ENCODE measurements at regions not wholly inside any gene's neighbourhood (a gene's known extent, or its start where the extent isn't known, plus 50 kb on each side); places are given as distances from the start of the nearest gene placed in this dataset.
"Not testable (repeated sequence)": the region's sequence is repeated elsewhere in the genome, so short reads cannot be mapped to it uniquely, and the experiment has no call there.

DNA sequence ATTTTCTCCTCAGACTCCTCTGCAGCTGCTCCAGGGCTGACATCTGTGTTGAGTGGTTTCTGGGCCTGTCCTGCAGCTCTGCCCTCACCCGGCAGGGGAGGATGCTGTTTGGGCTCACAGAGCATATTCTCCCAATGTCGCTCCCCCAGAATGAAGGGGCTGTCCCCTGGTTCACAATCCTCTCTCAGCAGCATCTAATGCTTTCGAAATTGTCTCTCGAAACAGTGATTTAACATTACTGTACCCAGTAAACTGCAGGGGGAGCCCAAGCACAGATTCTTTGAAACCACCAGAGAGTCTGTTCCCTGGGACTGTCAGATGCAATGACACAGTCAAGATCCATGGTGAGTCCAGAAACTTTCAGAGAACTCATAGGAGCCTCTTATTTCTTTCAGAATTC is 1135.2 kb downstream of the TMEM121 start:
- H3K4me3 ChIP-seq (ENCODE audit: low read length); H3K27me3 ChIP-seq (ENCODE audit: insufficient read depth, low read length): not testable (repeated sequence)

DNA sequence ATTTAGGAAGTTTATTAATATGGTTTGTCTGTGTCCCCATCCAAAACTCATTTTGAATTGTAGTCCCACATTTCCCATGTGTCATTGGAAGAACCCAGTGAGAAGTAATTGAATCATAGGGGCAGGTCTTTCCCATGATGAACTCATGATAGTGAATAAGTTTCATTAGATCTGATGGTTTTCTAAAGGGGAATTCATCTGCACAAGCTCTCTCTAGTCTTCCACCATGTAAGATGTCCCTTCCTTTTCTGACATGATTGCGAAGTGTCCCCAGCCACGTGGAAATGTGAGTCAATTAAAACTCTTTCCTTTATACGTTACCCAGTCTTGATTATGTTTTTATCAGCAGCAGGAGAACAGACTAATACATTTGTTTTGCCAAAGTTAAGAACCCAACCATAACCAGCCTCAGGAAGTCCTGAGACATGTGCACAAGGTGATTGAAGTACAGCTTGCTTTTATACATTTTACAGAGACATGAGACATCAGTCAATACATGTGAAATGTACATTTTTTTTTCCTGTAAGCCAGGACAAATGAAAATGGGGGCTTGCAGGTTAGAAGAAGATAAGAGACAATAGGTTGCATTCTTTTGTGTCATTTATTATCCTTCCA is 1136.7 kb downstream of the TMEM121 start:
- H2AFZ ChIP-seq (ENCODE audit: low read depth, low read length), result no peak overlapping the region
- no peaks in the 10 kb centered on the region for H3K9me3 ChIP-seq (ENCODE audit: low read length)
- no peaks in the 10 kb centered on the region for H3K27me3 ChIP-seq (ENCODE audit: insufficient read depth, low read length)
- H3K4me3 ChIP-seq (ENCODE audit: low read length), result no peak overlapping the region
- no peaks in the 10 kb centered on the region for H3K4me1 ChIP-seq (ENCODE audit: insufficient read depth, low read length)
- no peaks in the 10 kb centered on the region for H3K36me3 ChIP-seq (ENCODE audit: insufficient read depth, low read length)

More for the DNA sequence above, 1135.2 kb downstream of the TMEM121 start:
- H3K4me1 ChIP-seq (ENCODE audit: insufficient read depth, low read length); H3K9me3 ChIP-seq (ENCODE audit: low read length); H2AFZ ChIP-seq (ENCODE audit: low read depth, low read length); H3K36me3 ChIP-seq (ENCODE audit: insufficient read depth, low read length): not testable (repeated sequence)

DNA sequence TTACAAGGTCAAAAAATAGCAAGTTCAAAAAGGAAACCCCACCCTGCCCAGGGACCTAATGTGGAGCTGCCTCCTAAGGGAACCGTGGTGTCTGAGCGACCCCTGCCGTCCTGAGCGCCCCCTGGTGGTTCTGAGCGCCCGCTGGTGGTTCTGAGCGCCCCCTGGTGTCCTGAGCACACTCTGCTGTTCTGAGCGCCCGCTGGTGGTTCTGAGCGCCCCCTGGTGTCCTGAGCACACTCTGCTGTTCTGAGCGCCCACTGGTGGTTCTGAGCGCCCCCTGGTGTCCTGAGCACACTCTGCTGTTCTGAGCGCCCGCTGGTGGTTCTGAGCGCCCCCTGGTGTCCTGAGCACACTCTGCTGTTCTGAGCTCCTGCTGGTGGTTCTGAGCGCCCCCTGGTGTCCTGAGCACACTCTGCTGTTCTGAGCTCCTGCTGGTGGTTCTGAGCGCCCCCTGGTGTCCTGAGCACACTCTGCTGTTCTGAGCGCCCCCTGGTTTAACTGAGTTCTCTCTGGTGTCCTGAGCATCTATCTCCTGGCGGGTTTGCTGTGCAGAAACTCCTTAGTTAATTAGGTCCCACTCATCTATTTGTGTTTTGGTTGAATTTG is 1137.5 kb downstream of the TMEM121 start:
- not testable (repeated sequence) for H3K27me3 ChIP-seq (ENCODE audit: insufficient read depth, low read length); H2AFZ ChIP-seq (ENCODE audit: low read depth, low read length); H3K9me3 ChIP-seq (ENCODE audit: low read length); H3K4me1 ChIP-seq (ENCODE audit: insufficient read depth, low read length); H3K36me3 ChIP-seq (ENCODE audit: insufficient read depth, low read length); H3K4me3 ChIP-seq (ENCODE audit: low read length)

DNA sequence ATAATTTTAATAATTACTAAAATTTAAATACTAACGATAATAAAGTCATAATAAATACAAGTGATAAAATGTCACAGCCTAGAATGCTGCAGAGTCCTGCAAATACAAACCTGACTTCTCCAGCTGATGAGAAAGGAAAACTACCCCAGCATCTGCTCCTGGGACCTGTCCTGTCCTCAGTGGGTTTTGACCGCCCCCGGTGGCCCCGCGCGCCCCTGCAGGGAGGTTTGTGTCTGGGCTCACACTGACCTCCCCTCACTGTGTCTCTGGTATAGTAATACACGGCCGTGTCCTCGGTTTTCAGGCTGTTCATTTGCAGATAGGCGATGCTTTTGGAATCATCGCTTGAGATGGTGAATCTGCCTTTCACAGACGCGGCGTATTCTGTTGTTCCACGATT is 1139.4 kb downstream of the TMEM121 start:
- Histone ChIP-seq H3K36me3 (ENCODE audit: insufficient read depth, low read length) (no peaks in the 10 kb centered on the region), H3K4me1 (ENCODE audit: insufficient read depth, low read length) (no peaks in the 10 kb centered on the region), H3K9me3 (ENCODE audit: low read length) (no peaks in the 10 kb centered on the region), H3K27me3 (ENCODE audit: insufficient read depth, low read length) (no peaks in the 10 kb centered on the region), H2AFZ (ENCODE audit: low read depth, low read length) (no peak overlapping the region), H3K4me3 (ENCODE audit: low read length) (no peak overlapping the region)

DNA sequence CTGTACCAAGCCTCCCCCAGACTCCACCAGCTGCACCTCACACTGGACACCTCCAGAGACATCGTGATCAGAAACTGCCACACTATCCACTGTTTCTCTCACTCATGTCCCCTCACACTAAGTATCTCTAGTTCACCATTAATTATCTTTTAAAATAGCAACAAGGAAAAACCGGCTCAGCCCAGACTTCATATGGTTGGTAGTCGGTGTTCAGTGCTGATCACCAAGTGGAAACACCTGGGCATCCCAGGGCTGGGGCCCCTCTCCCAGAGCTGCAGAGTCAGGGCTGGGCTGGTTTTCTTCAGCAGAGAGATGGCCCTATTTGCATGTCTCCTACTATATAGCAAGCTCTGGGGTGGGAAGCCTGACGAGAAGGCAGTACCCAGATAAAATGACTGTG is 1140.0 kb downstream of the TMEM121 start:
- Histone ChIP-seq H3K4me3 (ENCODE audit: low read length) (no peak overlapping the region), H3K9me3 (ENCODE audit: low read length) (no peaks in the 10 kb centered on the region), H3K27me3 (ENCODE audit: insufficient read depth, low read length) (no peaks in the 10 kb centered on the region), H2AFZ (ENCODE audit: low read depth, low read length) (no peak overlapping the region), H3K4me1 (ENCODE audit: insufficient read depth, low read length) (no peaks in the 10 kb centered on the region), H3K36me3 (ENCODE audit: insufficient read depth, low read length) (no peaks in the 10 kb centered on the region)

DNA sequence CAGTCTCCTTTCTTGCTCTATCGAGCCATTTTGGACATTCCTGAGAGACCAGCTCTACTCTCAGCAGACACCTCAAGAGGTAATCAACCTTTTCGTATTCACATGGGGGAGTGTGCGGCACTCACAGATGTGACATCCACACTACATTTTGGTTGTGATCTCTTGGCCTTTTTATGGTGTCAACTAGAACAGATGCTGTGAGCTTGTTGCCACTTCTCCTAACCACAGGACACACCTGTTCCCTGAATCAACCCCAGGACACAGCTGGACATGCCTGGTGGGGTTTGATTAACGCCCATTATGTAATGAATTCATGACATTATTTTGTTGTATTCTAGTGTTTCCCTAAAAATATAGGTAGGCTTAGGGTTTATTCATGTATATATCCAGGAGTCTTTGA is 1143.6 kb downstream of the TMEM121 start:
- no peak overlapping the region for H2AFZ ChIP-seq (ENCODE audit: low read depth, low read length)
- no peak overlapping the region for H3K4me3 ChIP-seq (ENCODE audit: low read length)
- no peaks in the 10 kb centered on the region for H3K4me1 ChIP-seq (ENCODE audit: insufficient read depth, low read length)
- H3K36me3 ChIP-seq (ENCODE audit: insufficient read depth, low read length), result no peaks in the 10 kb centered on the region
- no peaks in the 10 kb centered on the region for H3K27me3 ChIP-seq (ENCODE audit: insufficient read depth, low read length)
- H3K9me3 ChIP-seq (ENCODE audit: low read length), result no peaks in the 10 kb centered on the region

DNA sequence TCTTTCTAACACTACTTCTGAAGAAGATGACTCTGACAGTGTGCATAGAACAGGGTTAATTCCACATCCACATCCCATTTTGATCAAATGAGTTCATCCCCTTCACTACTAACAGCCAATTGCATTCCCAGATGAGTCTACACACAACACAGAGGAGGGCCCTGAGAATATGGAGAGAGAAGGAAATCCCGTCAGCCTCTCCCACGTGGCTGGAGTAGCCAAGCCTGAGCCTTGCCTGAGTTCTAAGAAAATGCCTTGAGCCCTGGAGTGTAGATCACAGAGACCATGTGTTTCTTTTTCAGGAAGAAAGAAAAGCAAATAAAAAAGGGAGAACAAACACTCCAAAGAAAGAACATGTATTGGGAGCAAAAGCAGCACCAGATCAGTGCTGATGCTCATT is 1147.7 kb downstream of the TMEM121 start:
- H3K27me3 ChIP-seq (ENCODE audit: insufficient read depth, low read length); H2AFZ ChIP-seq (ENCODE audit: low read depth, low read length); H3K4me1 ChIP-seq (ENCODE audit: insufficient read depth, low read length); H3K4me3 ChIP-seq (ENCODE audit: low read length); H3K36me3 ChIP-seq (ENCODE audit: insufficient read depth, low read length); H3K9me3 ChIP-seq (ENCODE audit: low read length): not testable (repeated sequence)

DNA sequence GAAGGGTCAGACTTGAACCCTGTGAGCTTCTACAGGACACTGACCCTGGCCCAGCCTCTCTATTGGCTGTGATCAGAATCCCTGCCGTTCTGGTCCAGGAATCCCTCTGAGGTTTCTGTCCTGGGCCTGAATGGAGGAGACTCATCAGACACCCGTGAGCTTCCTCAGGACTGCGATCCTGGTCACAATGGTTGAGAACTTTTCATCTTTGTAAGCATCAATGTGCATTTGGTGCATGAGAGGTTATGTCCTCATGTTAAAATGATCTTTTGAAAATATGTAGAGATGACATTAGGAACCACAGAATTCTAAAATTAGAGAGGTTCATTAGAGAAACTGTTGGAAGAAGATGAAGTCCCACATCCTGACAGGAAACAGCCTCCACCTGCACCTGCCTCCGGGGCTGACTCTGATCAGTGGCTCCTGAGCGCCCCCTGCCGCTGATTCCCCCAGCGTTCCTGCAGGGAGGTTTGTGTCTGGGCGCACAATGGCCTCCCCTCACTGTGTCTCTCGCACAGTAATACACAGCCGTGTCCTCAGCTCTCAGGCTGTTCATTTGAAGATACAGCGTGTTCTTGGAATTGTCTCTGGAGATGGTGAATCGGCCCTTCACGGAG is 1148.2 kb downstream of the TMEM121 start:
- H3K36me3 ChIP-seq (ENCODE audit: insufficient read depth, low read length); H3K4me1 ChIP-seq (ENCODE audit: insufficient read depth, low read length); H3K9me3 ChIP-seq (ENCODE audit: low read length); H3K27me3 ChIP-seq (ENCODE audit: insufficient read depth, low read length); H3K4me3 ChIP-seq (ENCODE audit: low read length); H2AFZ ChIP-seq (ENCODE audit: low read depth, low read length): not testable (repeated sequence)

DNA sequence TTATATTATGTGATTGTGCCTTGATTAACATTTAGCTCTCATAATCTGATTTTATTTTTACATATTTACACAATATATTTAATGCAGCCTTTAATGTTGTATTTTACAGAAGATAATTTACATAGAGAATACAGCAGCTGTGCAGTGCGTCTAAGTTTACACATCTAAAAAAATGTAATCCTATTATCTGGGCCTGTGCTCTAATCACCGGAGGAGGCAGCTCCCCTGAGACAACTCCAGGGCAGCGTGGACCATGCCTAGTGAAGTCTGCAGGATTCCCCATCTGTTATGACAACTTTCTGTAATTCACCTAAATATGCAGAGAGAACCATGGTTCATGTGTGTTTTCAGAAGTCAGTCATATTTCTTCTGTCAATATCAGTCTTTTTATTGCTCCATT is 1149.3 kb downstream of the TMEM121 start:
- not testable (repeated sequence) for H3K4me3 ChIP-seq (ENCODE audit: low read length); H3K9me3 ChIP-seq (ENCODE audit: low read length); H3K4me1 ChIP-seq (ENCODE audit: insufficient read depth, low read length); H3K36me3 ChIP-seq (ENCODE audit: insufficient read depth, low read length); H3K27me3 ChIP-seq (ENCODE audit: insufficient read depth, low read length); H2AFZ ChIP-seq (ENCODE audit: low read depth, low read length)

DNA sequence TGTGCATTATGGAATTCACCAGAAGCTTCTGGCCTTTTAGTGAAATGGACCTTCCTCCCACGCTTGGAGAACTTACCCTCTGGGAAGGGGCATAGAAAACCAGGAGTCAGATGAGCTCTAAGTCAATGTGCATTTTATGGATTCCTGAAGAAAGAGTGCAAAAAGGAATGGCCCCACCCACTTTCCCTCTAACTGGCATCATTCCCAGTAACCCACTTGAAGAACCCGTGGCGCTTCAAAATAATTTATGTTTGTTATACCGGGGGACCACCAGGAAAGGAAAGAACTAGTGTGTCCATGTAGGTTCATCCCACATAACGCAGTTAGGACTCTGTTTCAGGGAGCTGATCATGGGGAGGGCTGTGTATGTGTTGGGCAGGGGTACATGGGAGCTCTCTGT is 1153.4 kb downstream of the TMEM121 start:
- Histone ChIP-seq H3K27me3 (ENCODE audit: insufficient read depth, low read length) (no peaks in the 10 kb centered on the region), H2AFZ (ENCODE audit: low read depth, low read length) (no peak overlapping the region), H3K9me3 (ENCODE audit: low read length) (no peaks in the 10 kb centered on the region), H3K4me1 (ENCODE audit: insufficient read depth, low read length) (no peaks in the 10 kb centered on the region), H3K36me3 (ENCODE audit: insufficient read depth, low read length) (no peaks in the 10 kb centered on the region), H3K4me3 (ENCODE audit: low read length) (no peak overlapping the region)

DNA sequence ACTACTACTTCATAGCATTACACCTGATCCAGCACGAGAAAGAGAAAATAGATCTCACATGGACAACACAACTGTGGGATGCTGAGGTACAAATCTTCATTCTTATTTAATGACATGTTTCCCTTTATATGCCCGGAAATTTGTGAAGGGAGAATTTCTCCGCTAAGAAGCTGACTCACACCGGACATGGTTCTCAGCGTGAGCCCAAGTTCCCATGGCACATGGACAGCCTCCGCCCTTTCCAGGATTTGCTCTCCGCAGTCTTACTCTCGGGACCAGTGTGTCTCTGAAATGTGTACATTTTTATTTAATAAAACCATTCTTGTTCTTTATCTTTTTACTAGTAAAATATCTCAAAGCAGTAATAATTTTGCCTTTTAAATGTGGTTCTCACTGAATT is 1154.8 kb downstream of the TMEM121 start:
- H2AFZ ChIP-seq (ENCODE audit: low read depth, low read length), result no peak overlapping the region
- no peaks in the 10 kb centered on the region for H3K4me1 ChIP-seq (ENCODE audit: insufficient read depth, low read length)
- no peaks in the 10 kb centered on the region for H3K27me3 ChIP-seq (ENCODE audit: insufficient read depth, low read length)
- H3K4me3 ChIP-seq (ENCODE audit: low read length), result no peak overlapping the region
- H3K36me3 ChIP-seq (ENCODE audit: insufficient read depth, low read length), result no peaks in the 10 kb centered on the region
- H3K9me3 ChIP-seq (ENCODE audit: low read length), result no peaks in the 10 kb centered on the region

DNA sequence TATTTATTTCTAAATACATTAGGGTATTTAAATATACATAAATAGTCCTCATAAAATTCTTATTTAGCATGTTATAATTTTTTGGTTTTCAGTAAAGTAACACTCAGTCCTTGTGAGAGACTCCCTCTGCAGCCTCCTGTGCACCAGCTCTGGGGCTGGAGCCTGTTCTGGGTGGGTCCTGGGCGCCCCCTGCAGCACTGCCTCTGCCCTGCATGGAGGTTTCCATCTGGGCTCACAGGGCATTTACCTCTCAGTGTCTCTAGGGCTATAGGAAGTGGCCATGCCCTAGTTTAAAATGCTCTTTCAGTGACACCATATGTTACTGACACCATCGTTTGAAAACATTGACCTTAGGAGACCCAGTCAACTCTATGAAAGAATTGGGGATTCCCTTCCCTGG is 1155.2 kb downstream of the TMEM121 start:
- Histone ChIP-seq H3K4me1 (ENCODE audit: insufficient read depth, low read length) (no peaks in the 10 kb centered on the region), H3K36me3 (ENCODE audit: insufficient read depth, low read length) (no peaks in the 10 kb centered on the region), H3K27me3 (ENCODE audit: insufficient read depth, low read length) (no peaks in the 10 kb centered on the region), H3K9me3 (ENCODE audit: low read length) (no peaks in the 10 kb centered on the region), H3K4me3 (ENCODE audit: low read length) (no peak overlapping the region), H2AFZ (ENCODE audit: low read depth, low read length) (no peak overlapping the region)

DNA sequence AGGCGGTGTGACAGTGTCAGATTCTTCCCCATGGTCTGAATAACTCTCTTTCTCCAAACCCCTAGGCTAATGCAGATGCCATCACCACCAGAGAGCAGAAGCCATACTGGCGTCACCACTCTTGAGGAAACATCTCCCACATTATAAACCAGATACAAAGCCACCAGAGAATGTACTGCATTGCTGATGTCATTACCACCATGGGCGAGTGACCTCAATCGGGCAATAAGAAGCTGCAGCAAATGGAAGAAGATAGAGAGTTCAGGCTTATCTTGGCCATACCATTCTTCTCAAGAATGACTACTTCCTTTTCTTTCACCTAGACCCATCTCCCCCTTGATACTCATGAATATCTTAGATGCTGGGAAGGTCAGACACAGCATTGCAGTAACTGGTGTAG is 1157.2 kb downstream of the TMEM121 start:
- H3K4me1 ChIP-seq (ENCODE audit: insufficient read depth, low read length), result no peaks in the 10 kb centered on the region
- H3K27me3 ChIP-seq (ENCODE audit: insufficient read depth, low read length), result no peaks in the 10 kb centered on the region
- no peak overlapping the region for H2AFZ ChIP-seq (ENCODE audit: low read depth, low read length)
- H3K9me3 ChIP-seq (ENCODE audit: low read length), result no peaks in the 10 kb centered on the region
- no peak overlapping the region for H3K4me3 ChIP-seq (ENCODE audit: low read length)
- H3K36me3 ChIP-seq (ENCODE audit: insufficient read depth, low read length), result no peaks in the 10 kb centered on the region

DNA sequence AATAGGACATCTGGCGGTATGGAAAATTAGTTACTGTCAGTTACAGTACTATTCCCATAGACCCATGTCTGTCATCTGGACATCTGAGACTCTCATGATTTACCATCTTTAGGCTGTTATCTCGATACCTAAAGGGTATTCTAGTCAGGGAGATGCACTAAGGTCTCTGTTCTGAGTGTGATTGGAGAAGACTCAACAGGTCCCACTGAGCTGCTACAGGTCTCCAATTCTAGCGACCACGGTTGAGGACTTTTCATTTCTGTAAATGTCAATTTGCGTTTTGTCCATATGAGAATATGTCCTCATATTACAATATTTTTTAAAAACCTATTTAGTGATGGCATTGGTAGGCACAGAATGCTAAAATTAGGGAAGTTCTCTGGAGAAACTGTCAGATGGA is 1160.2 kb downstream of the TMEM121 start:
- no peaks in the 10 kb centered on the region for H3K27me3 ChIP-seq (ENCODE audit: insufficient read depth, low read length)
- H3K4me3 ChIP-seq (ENCODE audit: low read length), result no peak overlapping the region
- H3K36me3 ChIP-seq (ENCODE audit: insufficient read depth, low read length), result no peaks in the 10 kb centered on the region
- H3K4me1 ChIP-seq (ENCODE audit: insufficient read depth, low read length), result no peaks in the 10 kb centered on the region
- no peak overlapping the region for H2AFZ ChIP-seq (ENCODE audit: low read depth, low read length)
- no peaks in the 10 kb centered on the region for H3K9me3 ChIP-seq (ENCODE audit: low read length)

Data from neuron (in vitro differentiated cells).